ENCODE measurements at regions not wholly inside any gene's neighbourhood (a gene's known extent, or its start where the extent isn't known, plus 50 kb on each side); places are given as distances from the start of the nearest gene placed in this dataset.

DNA sequence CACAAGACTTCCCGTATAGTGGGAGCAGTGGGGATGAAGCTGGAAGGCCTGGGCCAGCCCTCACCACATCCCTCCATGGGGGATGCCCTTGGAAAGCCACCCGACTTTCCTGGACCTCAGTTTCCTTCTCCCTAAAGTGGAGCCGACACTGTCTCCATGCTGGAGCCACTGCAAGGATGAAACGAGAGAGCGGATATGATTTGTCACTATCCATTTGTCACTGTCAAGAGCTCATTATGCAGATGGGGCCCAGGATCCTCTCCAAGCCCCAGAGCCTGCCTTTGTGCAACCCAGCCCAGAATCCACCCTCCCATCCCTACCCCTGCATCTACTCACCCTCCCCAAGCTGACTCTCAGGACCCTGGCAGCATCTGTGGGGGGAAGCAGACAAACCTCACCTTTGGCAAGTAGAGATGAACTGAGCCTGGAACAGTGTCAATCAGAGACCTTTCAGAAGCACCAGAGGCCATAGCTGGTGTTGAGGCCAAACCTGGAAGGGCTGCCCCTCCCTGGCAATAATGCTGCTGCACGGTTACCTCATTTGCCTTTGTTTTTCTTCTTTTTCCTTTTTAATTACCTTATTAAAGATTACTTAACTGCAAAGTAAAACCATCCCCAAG, 287.7 kb upstream of the RTL1 start:
- in situ Hi-C loops (cut with MboI; ENCODE audit: low pct_unique_long_range_greater_than_20kb, low sequenced_read_pairs): no loop called here

GRCh38 chr14:101191721-101192660, 288.5 kb upstream of the RTL1 start:
- in situ Hi-C loops (cut with MboI; ENCODE audit: low pct_unique_long_range_greater_than_20kb, low sequenced_read_pairs): no loop called here
- DNase-seq: no peak

More for the DNA sequence above, 287.7 kb upstream of the RTL1 start:
- DNase-seq: no peak

DNA sequence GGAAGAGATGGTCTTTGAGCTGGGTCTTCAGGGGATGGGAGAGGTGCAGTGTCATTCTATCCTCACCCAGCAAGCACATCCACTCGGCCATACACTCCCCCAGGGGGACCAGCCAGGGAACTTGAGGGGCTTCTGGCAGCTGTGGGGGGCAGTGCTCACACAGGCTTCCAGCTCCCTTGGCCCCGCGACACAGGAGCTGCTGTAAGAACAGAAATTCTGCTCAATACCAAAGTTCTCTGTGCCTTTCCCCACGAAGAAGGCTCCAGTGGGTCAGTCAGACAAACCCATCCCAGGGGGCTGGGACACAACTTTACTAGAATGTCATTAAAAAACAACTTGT, 289.1 kb upstream of the RTL1 start:
- in situ Hi-C loops (cut with MboI; ENCODE audit: low pct_unique_long_range_greater_than_20kb, low sequenced_read_pairs): no loop called here
- DNase-seq: no peak

GRCh38 chr14:101193106-101193844, 289.8 kb upstream of the RTL1 start:
- in situ Hi-C loops (cut with MboI; ENCODE audit: low pct_unique_long_range_greater_than_20kb, low sequenced_read_pairs): no loop called here
- DNase-seq: no peak

DNA sequence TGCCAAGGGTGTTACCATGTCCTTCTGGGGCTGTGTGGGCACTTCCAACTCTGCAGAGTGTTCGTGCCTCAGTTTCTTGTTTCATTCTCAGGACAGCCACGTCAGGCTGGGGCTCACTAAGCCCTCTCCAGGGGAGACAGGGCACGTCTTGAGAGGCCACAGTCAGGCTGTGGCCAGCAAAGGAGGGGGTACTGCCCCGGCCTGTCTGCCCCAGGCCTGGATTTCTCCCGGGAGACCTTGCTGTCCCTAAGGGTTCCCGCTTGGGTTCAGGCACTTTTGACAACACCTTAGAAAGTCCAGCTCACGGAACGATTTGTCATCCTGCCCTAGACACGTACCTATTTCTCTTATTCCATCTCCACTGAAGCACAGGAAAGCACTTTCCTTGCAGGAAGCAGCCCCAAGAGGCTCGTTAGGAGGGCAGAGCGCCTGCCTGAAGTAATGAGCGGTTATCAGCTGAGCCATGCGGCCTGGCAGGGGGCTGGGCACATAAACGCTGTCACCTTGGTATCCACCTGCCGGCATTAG, 290.4 kb upstream of the RTL1 start:
- in situ Hi-C loops (cut with MboI; ENCODE audit: low pct_unique_long_range_greater_than_20kb, low sequenced_read_pairs): no loop called here

GRCh38 chr14:101194373-101195308, 291.1 kb upstream of the RTL1 start:
- DNase-seq: no peak
- in situ Hi-C loops (cut with MboI; ENCODE audit: low pct_unique_long_range_greater_than_20kb, low sequenced_read_pairs): no loop called here

More for the DNA sequence above, 290.4 kb upstream of the RTL1 start:
- no peak for DNase-seq

- in situ Hi-C loops (cut with MboI; ENCODE audit: low pct_unique_long_range_greater_than_20kb, low sequenced_read_pairs): no loop called here
Measured at GRCh38 chr14:101195309-101195901, 291.9 kb upstream of the RTL1 start.

GRCh38 chr14:101196051-101196712, 292.7 kb upstream of the RTL1 start:
- no peak for DNase-seq
- in situ Hi-C loops (cut with MboI; ENCODE audit: low pct_unique_long_range_greater_than_20kb, low sequenced_read_pairs): no loop called here

More at GRCh38 chr14:101195309-101195901, 291.9 kb upstream of the RTL1 start:
- DNase-seq: no peak

DNA sequence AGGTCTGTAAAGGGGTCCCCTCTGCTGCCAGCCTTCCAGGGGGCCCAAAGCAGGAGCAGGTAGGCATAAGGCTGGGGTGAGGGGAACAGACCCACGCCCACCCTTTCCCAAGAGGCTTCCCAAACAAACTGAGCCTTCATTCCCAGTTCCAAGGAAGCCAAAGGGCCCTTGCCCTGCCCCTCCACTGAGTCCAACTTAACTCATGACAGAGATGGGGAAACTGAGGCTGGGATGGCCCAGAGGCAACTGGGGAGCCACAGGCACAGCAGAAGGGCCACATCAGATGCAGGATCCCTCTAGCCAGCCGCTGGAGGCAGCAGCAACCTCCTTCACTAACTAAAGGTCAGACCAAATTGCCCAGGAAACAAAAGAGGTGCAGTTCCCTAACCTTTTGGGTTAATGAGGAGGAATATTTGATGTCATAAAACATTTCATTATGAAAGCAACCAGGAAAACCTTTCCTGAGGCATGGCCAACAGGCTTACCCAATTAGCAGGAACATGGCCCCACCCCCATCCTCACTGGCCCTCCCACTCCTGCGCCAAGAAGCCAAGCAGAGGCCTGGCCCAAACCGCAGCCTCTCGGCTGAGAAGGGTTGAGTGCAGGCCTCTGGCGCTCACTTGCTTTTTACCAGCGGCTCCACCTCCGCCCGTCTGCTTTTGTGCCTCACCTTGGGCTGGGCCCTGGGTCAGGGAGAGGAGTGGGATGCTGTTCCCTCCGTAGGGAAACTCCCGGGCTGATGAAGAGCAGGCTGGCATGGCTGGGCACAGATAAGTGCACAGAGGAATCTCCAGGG, 293.5 kb upstream of the RTL1 start:
- DNase-seq: no peak
- in situ Hi-C loops (cut with MboI; ENCODE audit: low pct_unique_long_range_greater_than_20kb, low sequenced_read_pairs): no loop called here

DNA sequence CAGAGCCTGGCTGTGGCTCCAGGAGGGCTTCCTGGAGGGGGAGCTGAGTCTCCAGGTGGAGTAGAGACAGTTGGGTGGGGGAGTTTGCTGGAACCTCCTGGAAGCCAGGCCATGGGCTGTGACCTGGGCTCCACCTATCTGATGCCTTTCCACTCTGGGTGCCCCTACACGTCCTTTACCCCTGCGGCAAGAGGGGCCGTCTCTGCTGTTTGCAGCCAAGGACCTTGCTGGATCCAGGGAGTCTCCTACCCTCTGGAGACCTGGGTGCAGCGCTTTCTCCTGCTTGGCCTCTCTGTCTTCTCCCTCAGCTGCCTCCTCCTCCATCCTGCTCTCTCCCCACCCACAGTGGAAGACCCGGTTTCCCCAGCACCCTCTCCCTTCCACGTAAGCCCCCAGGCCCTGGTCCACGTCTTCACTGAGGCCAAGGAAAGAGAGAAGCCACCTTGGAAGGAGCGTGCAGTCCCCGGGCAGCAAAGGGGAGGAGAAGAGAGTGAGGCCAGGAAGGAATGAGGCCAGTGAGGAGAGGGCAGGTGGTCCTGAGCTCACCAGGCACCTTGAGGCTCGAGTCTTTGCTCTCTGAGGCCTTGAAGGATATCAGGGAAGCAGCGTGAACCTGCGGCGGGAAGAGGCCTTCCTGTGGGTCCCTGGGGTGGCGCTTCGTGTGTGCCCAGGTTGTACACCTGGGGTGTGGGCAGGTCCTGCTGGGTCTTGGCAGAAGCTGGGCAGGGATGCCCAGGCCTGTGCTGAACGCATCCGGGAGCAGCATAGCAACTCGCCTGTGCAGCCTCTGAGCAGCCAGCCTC, 294.3 kb upstream of the RTL1 start:
- in situ Hi-C loops (cut with MboI; ENCODE audit: low pct_unique_long_range_greater_than_20kb, low sequenced_read_pairs): no loop called here
- no peak for DNase-seq

- in situ Hi-C loops (cut with MboI; ENCODE audit: low pct_unique_long_range_greater_than_20kb, low sequenced_read_pairs): no loop called here
- no peak for DNase-seq
Measured at GRCh38 chr14:101198398-101199027, 295.0 kb upstream of the RTL1 start.

DNA sequence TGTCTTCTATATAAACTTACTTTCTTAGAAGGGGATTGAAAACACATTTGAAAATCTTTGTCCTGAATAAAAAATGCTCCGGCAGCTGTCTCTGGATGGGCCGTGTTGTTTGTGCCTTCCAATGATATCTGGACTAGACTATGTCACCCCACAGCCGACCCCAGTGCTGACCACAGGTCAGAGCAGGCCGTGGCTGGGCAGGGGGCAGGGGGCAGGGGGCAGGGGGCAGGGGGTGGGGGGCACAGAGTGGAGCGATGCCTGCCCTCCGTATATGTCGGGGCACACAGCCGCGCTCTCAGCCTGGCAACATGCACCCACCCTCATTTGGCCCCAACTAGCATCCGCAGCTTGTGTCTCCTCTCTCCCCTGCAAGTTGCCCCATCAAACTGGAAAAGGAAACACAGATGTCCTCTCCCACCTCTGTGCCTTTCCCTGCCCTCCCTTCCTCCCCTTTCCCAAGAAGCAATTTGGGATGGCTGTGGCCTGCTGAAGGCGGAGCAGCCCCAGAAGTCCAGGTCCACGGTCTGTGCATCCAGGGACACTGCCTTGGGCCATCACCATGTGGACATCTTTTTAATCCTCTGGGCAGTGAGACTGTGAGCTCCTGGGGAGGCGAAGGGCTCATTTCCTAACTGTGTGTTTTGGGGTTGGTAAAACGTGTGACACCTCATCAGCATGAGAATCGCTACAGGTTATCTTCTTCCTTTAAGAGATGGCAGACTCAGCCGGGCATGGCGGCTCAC, 295.7 kb upstream of the RTL1 start:
- in situ Hi-C loops (cut with MboI; ENCODE audit: low pct_unique_long_range_greater_than_20kb, low sequenced_read_pairs): no loop called here
- DNase-seq: no peak

- in situ Hi-C loops (cut with MboI; ENCODE audit: low pct_unique_long_range_greater_than_20kb, low sequenced_read_pairs): no loop called here
- DNase-seq: no peak
Measured at GRCh38 chr14:101200008-101200649, 296.6 kb upstream of the RTL1 start.

DNA sequence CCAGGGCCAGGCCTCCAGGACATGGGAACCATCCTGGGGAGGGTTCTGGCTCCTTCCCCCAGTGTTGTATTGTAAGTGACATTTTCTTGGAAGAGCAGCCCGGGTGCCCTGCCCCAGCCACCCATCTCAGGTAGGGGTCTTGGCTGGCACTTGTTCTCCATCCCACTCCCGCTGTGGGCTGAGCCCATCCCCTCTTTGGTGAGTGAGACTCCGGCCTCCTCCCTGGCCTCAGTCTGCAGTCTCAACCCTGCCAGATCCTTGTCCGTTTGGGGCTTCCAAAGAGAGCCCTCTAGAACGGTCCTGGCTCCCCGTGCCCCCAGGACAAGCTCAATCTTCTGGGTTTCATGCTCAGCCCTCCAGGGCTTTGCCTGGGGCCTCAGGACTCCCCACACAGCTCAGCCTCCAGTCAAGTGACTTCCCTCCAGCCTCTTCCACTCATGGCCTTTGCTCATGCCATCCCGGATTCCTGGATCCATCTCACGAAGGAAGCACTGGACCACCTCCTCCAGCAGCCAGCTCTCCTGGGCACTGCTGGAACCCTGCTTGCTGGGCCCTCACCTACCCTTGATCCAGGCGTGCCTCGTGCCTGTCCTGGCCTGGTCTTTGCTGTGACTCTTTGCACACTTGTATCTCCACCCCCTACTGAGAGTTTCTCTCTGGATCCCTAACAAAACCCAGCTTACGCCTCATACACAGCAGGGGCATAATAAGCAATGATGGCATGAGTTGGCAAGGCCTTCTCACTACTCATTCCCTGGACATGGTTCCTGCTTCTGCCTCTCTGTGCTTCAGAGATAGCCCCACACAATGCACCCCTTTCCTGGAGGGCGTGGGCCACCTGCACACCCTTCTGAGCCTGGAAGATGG, 297.4 kb upstream of the RTL1 start:
- no peak for DNase-seq
- in situ Hi-C loops (cut with MboI; ENCODE audit: low pct_unique_long_range_greater_than_20kb, low sequenced_read_pairs): no loop called here
